Stimulated activated CD4-positive, alpha-beta T cell treated with anti-CD3 and anti-CD28 coated beads, TNF-alpha, amount 100 ng/mL, for 1 hour (primary cell): ENCODE measurements at regions not wholly inside any gene's neighbourhood (a gene's known extent, or its start where the extent isn't known, plus 50 kb on each side); places are given as distances from the start of the nearest gene placed in this dataset.
"Not testable (repeated sequence)": the region's sequence is repeated elsewhere in the genome, so short reads cannot be mapped to it uniquely, and the experiment has no call there.

Experiments
- DNase-seq, 3 donors: peaks; one replicate each; pipeline ENCODE4 v3.0.0-alpha.2; 2020; ENCODE audit warnings: low read depth in 3 of 3, low spot score in 1 of 3

- no peak for DNase-seq
These were observed 126.4 kb downstream of the KBTBD2 start for GRCh38 chr7:32765185-32765584.

DNA sequence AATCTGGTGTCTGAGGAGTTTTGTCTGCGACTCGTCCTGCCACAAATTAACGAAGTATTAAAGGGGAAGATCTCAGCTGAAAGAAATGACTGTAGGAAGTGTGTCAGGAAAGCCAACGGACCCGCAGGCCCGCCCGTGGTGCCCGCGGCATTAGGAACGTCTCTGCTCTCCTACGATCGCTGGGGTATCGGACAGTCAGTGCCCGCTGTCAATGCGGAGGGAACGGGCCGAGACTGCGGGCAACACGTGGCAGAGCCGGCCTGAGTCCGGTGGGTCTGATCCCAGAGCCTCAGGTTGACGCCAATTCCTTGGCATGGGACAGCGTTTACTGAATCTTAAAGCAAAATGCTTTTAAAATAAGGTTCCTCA is 128.7 kb downstream of the KBTBD2 start:
- DNase-seq = no peak

- not testable (repeated sequence) for DNase-seq
These were observed 129.2 kb downstream of the KBTBD2 start for GRCh38 chr7:32762206-32762924.

GRCh38 chr7:32761451-32762205 is 129.9 kb downstream of the KBTBD2 start:
- no peak for DNase-seq

DNA sequence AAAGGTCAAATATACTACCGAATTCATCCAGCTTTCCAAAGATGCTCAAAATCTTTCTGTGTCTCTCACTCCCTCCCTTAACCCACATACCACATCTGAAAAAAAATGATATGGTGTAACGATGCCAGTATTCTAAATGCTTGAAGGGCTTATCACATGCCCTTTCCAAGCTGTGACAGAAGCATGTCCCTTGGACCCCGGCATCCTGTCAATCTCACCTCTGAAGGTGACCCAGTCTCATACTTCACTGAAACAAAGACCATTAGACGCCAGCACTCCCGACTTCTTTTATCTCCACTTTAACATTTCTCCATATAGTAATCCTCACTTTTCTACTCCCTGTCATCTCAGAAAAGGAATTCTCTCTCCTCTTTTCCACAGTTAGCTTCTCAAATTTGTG is 130.8 kb downstream of the KBTBD2 start:
- DNase-seq = not testable (repeated sequence)

DNA sequence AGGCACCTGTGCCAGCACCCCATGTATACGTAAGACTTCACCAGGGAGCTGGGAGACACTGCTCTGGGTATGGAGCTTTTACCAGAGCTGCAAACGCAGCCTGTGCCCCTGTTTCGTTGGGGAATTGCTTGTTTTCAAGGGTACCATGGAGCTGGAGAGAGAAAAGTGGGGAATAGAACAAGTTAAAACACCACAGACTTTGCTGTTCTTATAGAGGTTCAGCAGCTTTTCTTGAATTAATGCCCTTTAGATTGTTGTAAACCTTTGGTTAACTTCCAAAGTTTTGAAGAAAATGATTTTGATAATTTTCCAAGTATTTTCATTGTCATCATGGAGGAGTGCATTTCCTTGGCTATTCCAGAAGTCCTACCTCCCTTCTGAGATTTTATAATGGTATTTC is 131.7 kb downstream of the KBTBD2 start:
- not testable (repeated sequence) for DNase-seq

DNA sequence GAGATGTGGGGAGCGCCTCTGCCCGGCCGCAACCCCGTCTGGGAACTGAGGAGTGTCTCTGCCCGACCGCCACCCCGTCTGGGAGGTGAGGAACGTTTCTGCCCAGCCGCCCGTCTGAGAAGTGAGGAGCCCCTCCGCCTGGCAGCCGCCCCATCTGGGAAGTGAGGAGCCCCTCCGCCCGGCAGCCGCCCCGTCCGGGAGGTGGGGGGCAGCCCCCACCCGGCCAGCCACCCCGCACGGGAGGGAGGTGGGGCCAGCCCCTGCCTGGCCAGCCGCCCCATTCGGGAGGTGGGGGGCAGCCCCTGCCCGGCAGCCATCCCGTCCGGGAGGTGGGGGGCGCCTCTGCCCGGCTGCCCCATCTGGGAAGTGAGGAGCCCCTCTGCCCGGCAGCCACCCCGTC is 137.7 kb downstream of the KBTBD2 start:
- not testable (repeated sequence) for DNase-seq

DNA sequence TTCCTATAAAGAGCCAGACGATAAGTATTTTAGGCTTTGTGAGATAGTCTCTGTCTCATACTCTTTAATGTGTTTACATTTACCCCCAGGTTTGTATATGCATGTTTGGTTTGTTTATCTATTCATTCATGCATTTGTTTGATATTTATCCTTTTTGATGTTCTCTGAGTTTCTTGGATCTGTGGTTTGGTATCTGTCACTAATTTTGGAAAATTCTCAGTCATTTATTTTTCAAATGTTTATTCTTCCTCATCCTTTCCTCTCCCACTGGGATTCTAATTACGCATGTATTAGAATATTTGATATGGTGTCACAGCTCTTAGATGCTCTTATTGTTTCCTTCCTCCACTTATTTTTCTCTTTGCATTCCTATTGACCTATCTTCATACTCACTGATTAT is 143.2 kb downstream of the KBTBD2 start:
- DNase-seq = not testable (repeated sequence)

DNA sequence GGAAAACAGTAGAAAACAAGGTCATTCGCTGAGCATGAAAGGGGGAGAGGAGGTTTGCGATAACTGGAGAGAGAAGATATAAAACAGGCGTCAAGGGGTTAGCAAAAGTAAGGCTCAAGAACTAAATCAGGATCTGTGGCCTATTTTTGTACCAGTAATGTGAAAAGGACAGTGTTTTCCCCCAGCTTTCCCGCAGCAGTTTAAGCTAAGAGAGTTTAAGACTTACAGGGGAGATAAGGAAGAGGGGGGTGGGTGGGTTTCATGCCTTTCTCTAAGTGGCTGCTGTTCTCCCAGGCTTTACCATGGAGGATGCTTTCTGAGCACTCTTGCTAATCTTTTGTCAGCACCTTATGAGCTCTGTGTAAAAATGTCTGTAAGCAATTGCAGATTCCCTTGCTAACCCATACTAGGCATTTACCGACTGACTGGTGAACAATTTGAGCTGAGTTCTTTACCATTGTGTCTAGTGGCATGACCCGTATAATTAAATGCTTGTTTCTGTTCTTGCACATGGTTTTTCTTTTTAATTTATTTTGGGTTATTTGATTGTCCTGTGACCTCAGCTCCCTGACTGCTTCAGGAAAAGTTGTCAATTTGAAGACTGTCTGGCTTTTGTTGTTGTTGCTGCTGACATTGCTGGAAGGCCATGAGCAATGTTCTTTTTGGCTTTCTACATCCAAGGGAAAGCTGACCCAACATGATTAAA is 144.0 kb downstream of the KBTBD2 start:
- DNase-seq = not testable (repeated sequence)

GRCh38 chr7:32741853-32742476 is 149.6 kb downstream of the KBTBD2 start:
- DNase-seq = not testable (repeated sequence)

- DNase-seq = not testable (repeated sequence)
These were observed 151.8 kb downstream of the KBTBD2 start for GRCh38 chr7:32739749-32740148.

- not testable (repeated sequence) for DNase-seq
These were observed 153.2 kb downstream of the KBTBD2 start for GRCh38 chr7:32738390-32738789.

- DNase-seq = not testable (repeated sequence)
These were observed 158.8 kb downstream of the KBTBD2 start for GRCh38 chr7:32732767-32733166.

DNA sequence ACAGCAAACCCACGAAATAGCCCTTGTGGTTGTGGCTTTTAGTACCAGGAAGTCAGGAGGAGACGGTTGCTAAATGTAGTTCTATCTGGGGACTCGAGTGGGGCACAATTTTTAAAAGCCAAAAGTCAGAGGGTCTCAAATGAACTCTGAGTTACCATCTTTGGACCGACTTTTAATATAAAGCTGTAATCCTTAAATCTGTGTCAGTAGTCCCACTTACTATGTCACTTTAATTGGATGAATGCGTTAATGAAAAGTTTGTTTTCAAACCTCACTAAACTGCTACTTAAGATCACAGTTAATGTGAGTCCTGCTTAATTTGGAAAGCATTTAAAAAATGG is 162.3 kb downstream of the KBTBD2 start:
- DNase-seq = not testable (repeated sequence)

DNA sequence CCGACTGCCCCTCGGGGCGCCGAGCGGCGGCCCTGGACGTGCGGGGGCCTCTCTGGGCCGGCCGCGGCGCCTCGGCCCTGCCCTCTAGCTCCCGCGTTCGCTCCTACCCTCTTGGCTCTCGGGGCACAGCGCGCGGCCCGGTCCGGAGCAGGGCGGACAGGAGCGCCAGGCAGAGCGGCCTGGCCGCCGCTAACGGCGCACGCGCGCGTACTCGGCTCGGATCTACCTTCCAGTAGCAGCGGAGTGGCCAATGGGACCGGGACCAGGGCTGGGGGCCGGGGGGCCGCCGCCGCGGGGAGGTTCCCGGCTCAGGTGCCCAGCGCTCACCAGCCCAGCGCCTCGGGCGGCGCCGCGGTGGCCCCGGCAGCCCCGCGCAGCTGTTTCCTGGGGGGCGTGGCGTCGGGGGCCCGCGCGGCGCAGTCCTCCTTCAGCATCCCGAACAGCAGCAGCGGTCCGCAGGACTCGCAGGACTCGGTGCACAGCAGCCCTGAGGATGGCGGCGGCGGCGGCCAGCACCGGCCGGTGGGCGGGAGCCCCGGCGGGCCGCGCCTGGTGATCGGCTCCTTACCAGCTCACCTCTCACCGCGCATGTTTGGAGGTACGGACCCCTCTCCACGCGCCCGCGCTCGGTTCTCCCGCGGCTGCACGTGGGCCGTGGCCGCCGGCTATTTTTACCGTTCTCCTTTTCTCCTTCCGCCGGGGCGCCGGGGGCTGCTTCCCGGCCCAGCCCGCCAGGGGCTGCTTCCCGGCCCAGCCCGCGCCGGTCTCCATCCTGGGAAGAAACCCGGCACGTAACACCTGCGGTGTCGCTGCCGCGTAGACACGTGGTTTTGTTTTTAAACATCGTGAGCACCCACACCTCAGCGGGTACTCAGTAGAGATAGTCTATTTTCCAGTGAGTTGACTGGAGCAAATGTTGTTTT is 162.9 kb downstream of the KBTBD2 start:
- peak in 1 of 3 donors; percentile 18 for DNase-seq

- peak in 1 of 3 donors; percentile 14 for DNase-seq
These were observed 163.8 kb downstream of the KBTBD2 start for GRCh38 chr7:32727483-32728411.

GRCh38 chr7:32722837-32723236 is 168.7 kb downstream of the KBTBD2 start:
- DNase-seq = not testable (repeated sequence)

- DNase-seq = no peak
These were observed 197.4 kb downstream of the KBTBD2 start for GRCh38 chr7:32694182-32694581.
